Mesodermal cell (in vitro differentiated cells): ENCODE measurements at regions not wholly inside any gene's neighbourhood (a gene's known extent, or its start where the extent isn't known, plus 50 kb on each side); places are given as distances from the start of the nearest gene placed in this dataset.

Source experiments
- H3K27ac ChIP-seq: 2 replicates; pipeline ENCODE4 v1.7.0; 2013; ENCODE audit warnings: mild to moderate bottlenecking, low read depth, low read length, moderate library complexity; ENCODE audit not compliant: severe bottlenecking
- H3K36me3 ChIP-seq: 2 replicates; pipeline ENCODE4 v1.7.1; 2013; ENCODE audit warnings: mild to moderate bottlenecking, low read length, moderate library complexity; ENCODE audit not compliant: control insufficient read depth, insufficient read depth
- H3K4me1 ChIP-seq: one replicate; pipeline ENCODE4 v1.7.1; 2013; ENCODE audit warnings: mild to moderate bottlenecking, low read length; ENCODE audit not compliant: insufficient read depth, control insufficient read depth, poor library complexity, severe bottlenecking
- H3K4me3 ChIP-seq: 2 replicates; pipeline ENCODE4 v1.7.0; 2013; ENCODE audit warnings: low read length, control low read depth, mild to moderate bottlenecking; ENCODE audit not compliant: insufficient read depth, poor library complexity, severe bottlenecking; ENCODE audit errors: extremely low read depth
- H3K9me3 ChIP-seq: 2 replicates; pipeline ENCODE4 v1.7.1; 2013; ENCODE audit warnings: mild to moderate bottlenecking, low read length, moderate library complexity; ENCODE audit not compliant: control insufficient read depth
- WGBS, 2 experiments: methylation state at CpG; one replicate each; pipeline ENCODE4 v1.1.5; 2013; ENCODE audit warnings: missing lambda C conversion rate in 2 of 2; ENCODE audit not compliant: insufficient coverage in 2 of 2; 5-methylcytosine and 5-hydroxymethylcytosine counted together

- no peaks in the 10 kb centered on the region for H3K4me1 ChIP-seq
- no peaks in the 10 kb centered on the region for H3K36me3 ChIP-seq
- no peaks in the 10 kb centered on the region for H3K9me3 ChIP-seq
- no peak overlapping the region for H3K27ac ChIP-seq
- no peak overlapping the region for H3K4me3 ChIP-seq
- WGBS, 2 experiments, result 100% methylated on average over 1 of the region's 2 CpGs; no CpG with 5 or more reads in 1 of the 2 experiments
Measured at GRCh38 chr5:67720162-67720772, 495.3 kb upstream of the PIK3R1 start.

- H3K27ac ChIP-seq, result no peak overlapping the region
- H3K36me3 ChIP-seq, result no peaks in the 10 kb centered on the region
- no peak overlapping the region for H3K4me3 ChIP-seq
- H3K9me3 ChIP-seq, result no peaks in the 10 kb centered on the region
- H3K4me1 ChIP-seq, result no peaks in the 10 kb centered on the region
Measured at GRCh38 chr5:67702008-67702407, 505.4 kb upstream of the CD180 start.

DNA sequence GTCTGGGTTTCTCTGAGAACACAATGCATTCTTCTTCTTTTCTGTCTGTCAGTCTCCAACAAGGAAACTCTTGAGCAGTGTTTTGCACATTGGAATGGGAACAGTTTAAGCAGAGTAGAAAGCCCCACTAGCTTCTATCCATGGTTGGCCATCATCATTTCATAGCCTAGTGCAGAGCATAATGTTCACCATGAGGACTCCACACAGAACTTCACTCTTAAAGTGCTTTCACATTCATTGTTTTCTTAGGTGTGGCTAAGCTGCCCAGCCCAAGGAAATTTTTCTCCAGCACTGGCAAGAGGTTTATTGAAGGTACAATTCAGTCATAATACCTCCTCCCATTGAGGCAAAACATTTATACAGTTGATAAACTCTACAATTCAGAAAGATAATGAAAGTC, 503.0 kb upstream of the CD180 start:
- no peaks in the 10 kb centered on the region for H3K36me3 ChIP-seq
- no peak overlapping the region for H3K27ac ChIP-seq
- no peaks in the 10 kb centered on the region for H3K9me3 ChIP-seq
- H3K4me1 ChIP-seq, result peaks cover 3% of the 10 kb centered on the region
- H3K4me3 ChIP-seq, result no peak overlapping the region

- H3K9me3 ChIP-seq, result no peaks in the 10 kb centered on the region
- 80 to 100% methylated on average over 1 of the region's 1 CpG for WGBS, 2 experiments
Measured at GRCh38 chr5:67696446-67696845, 499.8 kb upstream of the CD180 start.

GRCh38 chr5:67695369-67695768, 498.8 kb upstream of the CD180 start:
- H3K4me3 ChIP-seq, result no peak overlapping the region
- no CpG with 5 or more reads among the region's 1 CpG for WGBS, 2 experiments
- no peaks in the 10 kb centered on the region for H3K9me3 ChIP-seq
- H3K27ac ChIP-seq, result no peak overlapping the region
- H3K4me1 ChIP-seq, result peaks cover 9% of the 10 kb centered on the region
- no peaks in the 10 kb centered on the region for H3K36me3 ChIP-seq

More at GRCh38 chr5:67696446-67696845, 499.8 kb upstream of the CD180 start:
- Histone ChIP-seq H3K36me3 (no peaks in the 10 kb centered on the region), H3K4me3 (no peak overlapping the region), H3K4me1 (peaks cover 9% of the 10 kb centered on the region), H3K27ac (no peak overlapping the region)

GRCh38 chr5:67694810-67695191, 498.2 kb upstream of the CD180 start:
- peaks cover 9% of the 10 kb centered on the region for H3K4me1 ChIP-seq
- H3K4me3 ChIP-seq, result no peak overlapping the region
- no peak overlapping the region for H3K27ac ChIP-seq
- no peaks in the 10 kb centered on the region for H3K36me3 ChIP-seq
- no peaks in the 10 kb centered on the region for H3K9me3 ChIP-seq
- WGBS, 2 experiments, result 80% methylated on average over 1 of the region's 3 CpGs; no CpG with 5 or more reads in 1 of the 2 experiments

- H3K4me3 ChIP-seq, result no peak overlapping the region
Measured at GRCh38 chr5:67693956-67694809, 497.6 kb upstream of the CD180 start.

GRCh38 chr5:67686746-67687145, 490.1 kb upstream of the CD180 start:
- H3K4me1 ChIP-seq, result no peaks in the 10 kb centered on the region
- H3K36me3 ChIP-seq, result no peaks in the 10 kb centered on the region
- H3K4me3 ChIP-seq, result no peak overlapping the region
- H3K9me3 ChIP-seq, result no peaks in the 10 kb centered on the region
- WGBS, 2 experiments, result no CpG with 5 or more reads among the region's 1 CpG
- H3K27ac ChIP-seq, result no peak overlapping the region

More at GRCh38 chr5:67693956-67694809, 497.6 kb upstream of the CD180 start:
- 90 to 92% methylated on average over 4 of the region's 6 CpGs for WGBS, 2 experiments
- Histone ChIP-seq H3K36me3 (no peaks in the 10 kb centered on the region), H3K9me3 (no peaks in the 10 kb centered on the region), H3K4me1 (peaks cover 9% of the 10 kb centered on the region), H3K27ac (no peak overlapping the region)

DNA sequence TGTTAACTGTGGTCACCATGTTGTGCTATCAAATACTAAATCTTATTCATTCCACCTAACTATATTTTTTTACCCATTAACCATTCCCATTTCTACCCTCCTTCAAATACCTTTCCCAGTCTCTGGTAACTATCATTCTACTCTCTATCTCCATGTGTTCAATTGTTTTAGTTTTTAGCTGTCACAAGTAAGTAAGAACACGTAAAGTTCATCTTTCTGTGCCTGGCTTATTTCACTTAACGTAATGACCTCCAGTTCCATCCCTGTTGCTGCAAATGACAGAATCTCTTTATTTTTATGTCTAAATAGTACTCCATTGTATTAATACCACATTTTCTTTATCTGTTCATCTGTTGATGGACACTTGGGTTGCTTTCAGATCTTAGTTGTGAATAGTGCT, 485.1 kb upstream of the CD180 start:
- H3K36me3 ChIP-seq, result no peaks in the 10 kb centered on the region
- no peaks in the 10 kb centered on the region for H3K4me1 ChIP-seq
- WGBS, 2 experiments, result 80% methylated on average over 1 of the region's 2 CpGs; no CpG with 5 or more reads in 1 of the 2 experiments
- H3K27ac ChIP-seq, result no peak overlapping the region
- H3K4me3 ChIP-seq, result no peak overlapping the region
- H3K9me3 ChIP-seq, result no peaks in the 10 kb centered on the region

GRCh38 chr5:67680099-67680498, 483.5 kb upstream of the CD180 start:
- Histone ChIP-seq H3K9me3 (no peaks in the 10 kb centered on the region), H3K4me1 (no peaks in the 10 kb centered on the region), H3K36me3 (no peaks in the 10 kb centered on the region), H3K27ac (no peak overlapping the region), H3K4me3 (no peak overlapping the region)

- Histone ChIP-seq H3K27ac (no peak overlapping the region), H3K36me3 (no peaks in the 10 kb centered on the region), H3K9me3 (no peaks in the 10 kb centered on the region), H3K4me3 (no peak overlapping the region), H3K4me1 (no peaks in the 10 kb centered on the region)
- WGBS, 2 experiments, result 90 to 100% methylated on average over 1 of the region's 7 CpGs
Measured at GRCh38 chr5:67679184-67679841, 482.7 kb upstream of the CD180 start.
